Neural cell (in vitro differentiated cells): ENCODE measurements at regions not wholly inside any gene's neighbourhood (a gene's known extent, or its start where the extent isn't known, plus 50 kb on each side); places are given as distances from the start of the nearest gene placed in this dataset.

Source experiments
- H2AFZ ChIP-seq: fragments of 200-600, 300-800 bp; sonication (generic), shearing (Covaris generic); 2 replicates; pipeline ENCODE4 v1.6.0; 2014; ENCODE audit warnings: low read depth, mild to moderate bottlenecking, antibody characterized with exemption, low read length, moderate library complexity
- H3F3A ChIP-seq: fragments of 200-600 bp; shearing (Covaris generic); 2 replicates; pipeline ENCODE4 v1.6.1; 2016; ENCODE audit warnings: mild to moderate bottlenecking, moderate library complexity, mixed read lengths, antibody characterized with exemption, low read length; ENCODE audit not compliant: insufficient read depth, poor library complexity, severe bottlenecking
- H3K27ac ChIP-seq: fragments of 200-600, 300-800 bp; sonication (generic), shearing (Covaris generic); 2 replicates; pipeline ENCODE4 v1.5.1; 2014; ENCODE audit warnings: mild to moderate bottlenecking, low read length, moderate library complexity
- H3K27me3 ChIP-seq: fragments of 300-800, 200-600 bp; sonication (generic), shearing (Covaris generic); 2 replicates; pipeline ENCODE4 v1.6.0; 2014; ENCODE audit warnings: mild to moderate bottlenecking, low read depth, low read length, moderate library complexity; ENCODE audit not compliant: insufficient read depth
- H3K36me3 ChIP-seq: fragments of 300-800, 200-600 bp; sonication (generic), shearing (Covaris generic); 2 replicates; pipeline ENCODE4 v1.5.1; 2014; ENCODE audit warnings: mild to moderate bottlenecking, antibody characterized with exemption, low read length, moderate library complexity; ENCODE audit not compliant: insufficient read depth
- H3K4me2 ChIP-seq: fragments of 300-800, 200-600 bp; sonication (generic), shearing (Covaris generic); 2 replicates; pipeline ENCODE4 v1.6.0; 2014; ENCODE audit warnings: mild to moderate bottlenecking, low read length
- H3K4me3 ChIP-seq: fragments of 300-800, 200-600 bp; sonication (generic), shearing (Covaris generic); 2 replicates; pipeline ENCODE4 v1.5.1; 2014; ENCODE audit warnings: mild to moderate bottlenecking, low read length, moderate library complexity
- H3K79me2 ChIP-seq: fragments of 200-600 bp; shearing (Covaris generic); replicated peaks from 2 replicates; pipeline ENCODE4 v1.6.0; 2014; ENCODE audit warnings: mild to moderate bottlenecking, low read length, moderate library complexity; ENCODE audit not compliant: insufficient read depth
- H3K9ac ChIP-seq: fragments of 300-800, 200-600 bp; sonication (generic), shearing (Covaris generic); 2 replicates; pipeline ENCODE4 v1.6.1; 2016; ENCODE audit warnings: mild to moderate bottlenecking, low read length, mixed read lengths
- H3K9me2 ChIP-seq: fragments of 200-600 bp; shearing (Covaris generic); 2 replicates; pipeline ENCODE4 v1.6.1; 2016; ENCODE audit warnings: mild to moderate bottlenecking, low read length, mixed read lengths; ENCODE audit not compliant: insufficient read depth
- H3K9me3 ChIP-seq: fragments of 200-600, 300-800 bp; sonication (generic), shearing (Covaris generic); 2 replicates; pipeline ENCODE4 v1.6.1; 2016; ENCODE audit warnings: mild to moderate bottlenecking, mixed run types, low read length, moderate library complexity, mixed read lengths
- H4K20me1 ChIP-seq: fragments of 200-600 bp; shearing (Covaris generic); 2 replicates; pipeline ENCODE4 v1.6.1; 2016; ENCODE audit warnings: mild to moderate bottlenecking, mixed run types; ENCODE audit not compliant: insufficient read depth
- CTCF ChIP-seq: fragments of 450-650 bp; IDR thresholded peaks from 2 replicates; pipeline ENCODE4 v1.5.1; 2014; ENCODE audit warnings: antibody characterized with exemption, mild to moderate bottlenecking, moderate library complexity; ENCODE audit not compliant: poor library complexity, severe bottlenecking
- EP300 ChIP-seq: fragments of 450-650 bp; conservative IDR thresholded peaks from 2 replicates; pipeline ENCODE4 v1.6.1; 2014; ENCODE audit warnings: antibody characterized with exemption, mild to moderate bottlenecking, moderate library complexity; ENCODE audit not compliant: poor library complexity, severe bottlenecking
- EZH2 ChIP-seq: fragments of 200-600, 300-800 bp; shearing (Covaris generic), sonication (generic); IDR thresholded peaks from 2 replicates; pipeline ENCODE4 v1.6.1; 2014; ENCODE audit warnings: antibody characterized with exemption, low read length, borderline replicate concordance, mild to moderate bottlenecking; ENCODE audit not compliant: insufficient read depth, poor library complexity, severe bottlenecking
- MXI1 ChIP-seq: fragments of 450-650 bp; conservative IDR thresholded peaks from 2 replicates; pipeline ENCODE4 v1.6.1; 2014; ENCODE audit warnings: antibody characterized with exemption, mild to moderate bottlenecking; ENCODE audit not compliant: poor library complexity, severe bottlenecking
- POLR2AphosphoS5 ChIP-seq: IDR thresholded peaks from 2 replicates; pipeline ENCODE4 v1.6.1; 2012
- RAD21 ChIP-seq: fragments of 450-650 bp; conservative IDR thresholded peaks from 2 replicates; pipeline ENCODE4 v1.6.1; 2014; ENCODE audit warnings: antibody characterized with exemption, mild to moderate bottlenecking, moderate library complexity
- REST ChIP-seq: IDR thresholded peaks from 2 replicates; pipeline ENCODE4 v1.6.1; 2012; ENCODE audit warnings: borderline replicate concordance
- SMC3 ChIP-seq: fragments of 450-650 bp; conservative IDR thresholded peaks from 2 replicates; pipeline ENCODE4 v1.6.1; 2014; ENCODE audit warnings: antibody characterized with exemption, mild to moderate bottlenecking, moderate library complexity; ENCODE audit not compliant: poor library complexity
- TAF1 ChIP-seq: IDR thresholded peaks from 2 replicates; pipeline ENCODE4 v1.6.1; 2012; ENCODE audit warnings: low read depth

GRCh38 chr21:32868631-32869454 is 97.3 kb upstream of the PAXBP1 start:
- H3K9me2 ChIP-seq, result no peaks in the 10 kb centered on the region
- TF ChIP-seq EZH2 (no peak), TAF1 (no peak), REST (no peak), POLR2AphosphoS5 (no peak), SMC3 (no peak), MXI1 (no peak), EP300 (no peak), CTCF (no peak), RAD21 (no peak)
- H3K27ac ChIP-seq, result no peak overlapping the region
- H4K20me1 ChIP-seq, result no peaks in the 10 kb centered on the region
- no peak overlapping the region for H3K4me2 ChIP-seq
- no peaks in the 10 kb centered on the region for H3F3A ChIP-seq
- H3K4me3 ChIP-seq, result no peak overlapping the region
- no peak overlapping the region for H3K9ac ChIP-seq
- H3K79me2 ChIP-seq, result no peaks in the 10 kb centered on the region
- no peaks in the 10 kb centered on the region for H3K27me3 ChIP-seq
- H3K36me3 ChIP-seq, result no peaks in the 10 kb centered on the region
- no peaks in the 10 kb centered on the region for H3K9me3 ChIP-seq
- no peak overlapping the region for H2AFZ ChIP-seq

GRCh38 chr21:32869459-32869858 is 97.9 kb upstream of the PAXBP1 start:
- H3K4me2 ChIP-seq, result no peak overlapping the region
- H3K9me3 ChIP-seq, result no peaks in the 10 kb centered on the region
- H3K4me3 ChIP-seq, result no peak overlapping the region
- no peak overlapping the region for H3K9ac ChIP-seq
- no peaks in the 10 kb centered on the region for H3F3A ChIP-seq
- H3K9me2 ChIP-seq, result no peaks in the 10 kb centered on the region
- H2AFZ ChIP-seq, result no peak overlapping the region
- no peaks in the 10 kb centered on the region for H4K20me1 ChIP-seq
- H3K27me3 ChIP-seq, result no peaks in the 10 kb centered on the region
- no peak for TF ChIP-seq EP300
- TF ChIP-seq POLR2AphosphoS5, result no peak
- H3K36me3 ChIP-seq, result no peaks in the 10 kb centered on the region
- no peak overlapping the region for H3K27ac ChIP-seq
- no peaks in the 10 kb centered on the region for H3K79me2 ChIP-seq
